SK-N-MC (cell line): ENCODE measurements at regions not wholly inside any gene's neighbourhood (a gene's known extent, or its start where the extent isn't known, plus 50 kb on each side); places are given as distances from the start of the nearest gene placed in this dataset.
"Not testable (repeated sequence)": the region's sequence is repeated elsewhere in the genome, so short reads cannot be mapped to it uniquely, and the experiment has no call there.

Source experiments
- DNase-seq: peaks from one replicate; pipeline ENCODE4 v3.0.0-alpha.2; 2011; ENCODE audit warnings: low read depth, low spot score
- H3K27ac ChIP-seq: fragments of 200-600 bp; sonication (generic); 2 replicates; pipeline ENCODE4 v1.5.1; 2016; ENCODE audit warnings: mixed run types
- H3K36me3 ChIP-seq: fragments of 200-600 bp; sonication (generic); 2 replicates; pipeline ENCODE4 v1.6.1; 2017; ENCODE audit warnings: antibody characterized with exemption, low read length, mixed read lengths; ENCODE audit not compliant: insufficient read depth
- H3K4me3 ChIP-seq: fragments of 200-600 bp; sonication (generic); 2 replicates; pipeline ENCODE4 v1.5.1; 2016
- H3K9ac ChIP-seq: fragments of 200-600 bp; sonication (generic); 2 replicates; pipeline ENCODE4 v1.8.0; 2017; ENCODE audit warnings: mixed run types, mixed read lengths; ENCODE audit not compliant: insufficient read length
- H3K9me3 ChIP-seq: fragments of 200-600 bp; sonication (generic); 2 replicates; pipeline ENCODE4 v1.6.1; 2017; ENCODE audit warnings: low read depth, mild to moderate bottlenecking, antibody characterized with exemption, low read length, moderate library complexity, mixed read lengths
- EZH2 ChIP-seq: fragments of 200-600 bp; sonication (generic); IDR thresholded peaks from one replicate; pipeline ENCODE4 v1.6.1; 2017; ENCODE audit warnings: antibody characterized with exemption
- FOXP2 ChIP-seq: optimal IDR thresholded peaks from 2 replicates; pipeline ENCODE3; 2011; ENCODE audit warnings: mild to moderate bottlenecking, moderate library complexity; ENCODE audit not compliant: insufficient read depth; ENCODE audit errors: extremely low read length, control extremely low read depth
- POLR2AphosphoS5 ChIP-seq: IDR thresholded peaks from 2 replicates; pipeline ENCODE4 v1.6.1; 2012; ENCODE audit warnings: mild to moderate bottlenecking, low read depth, low read length, borderline replicate concordance

DNA sequence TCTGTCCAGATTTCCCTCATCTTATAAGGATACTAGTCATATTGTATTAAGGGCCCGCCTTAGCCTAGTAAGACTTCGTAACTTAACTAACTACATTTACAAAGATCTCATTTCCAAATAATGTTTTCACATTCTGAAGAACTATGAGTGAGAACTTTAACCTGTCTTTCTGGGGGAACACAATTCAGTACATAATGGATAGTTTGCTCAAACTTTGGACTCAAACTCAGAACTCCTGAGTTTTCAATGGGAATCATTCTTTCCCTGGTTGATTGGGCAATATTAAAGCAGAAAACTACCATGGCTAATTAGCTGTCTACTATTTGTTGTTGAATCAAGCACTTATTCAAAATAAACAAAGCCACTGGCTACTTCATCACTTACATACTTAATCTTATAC, 522.9 kb downstream of the REEP3 start:
- DNase-seq: no peak
- Histone ChIP-seq H3K36me3 (no peaks in the 10 kb centered on the region), H3K27ac (no peak overlapping the region), H3K9ac (no peak overlapping the region), H3K4me3 (no peak overlapping the region), H3K9me3 (no peaks in the 10 kb centered on the region)
- TF ChIP-seq EZH2 (no peak), FOXP2 (no peak), POLR2AphosphoS5 (no peak)

DNA sequence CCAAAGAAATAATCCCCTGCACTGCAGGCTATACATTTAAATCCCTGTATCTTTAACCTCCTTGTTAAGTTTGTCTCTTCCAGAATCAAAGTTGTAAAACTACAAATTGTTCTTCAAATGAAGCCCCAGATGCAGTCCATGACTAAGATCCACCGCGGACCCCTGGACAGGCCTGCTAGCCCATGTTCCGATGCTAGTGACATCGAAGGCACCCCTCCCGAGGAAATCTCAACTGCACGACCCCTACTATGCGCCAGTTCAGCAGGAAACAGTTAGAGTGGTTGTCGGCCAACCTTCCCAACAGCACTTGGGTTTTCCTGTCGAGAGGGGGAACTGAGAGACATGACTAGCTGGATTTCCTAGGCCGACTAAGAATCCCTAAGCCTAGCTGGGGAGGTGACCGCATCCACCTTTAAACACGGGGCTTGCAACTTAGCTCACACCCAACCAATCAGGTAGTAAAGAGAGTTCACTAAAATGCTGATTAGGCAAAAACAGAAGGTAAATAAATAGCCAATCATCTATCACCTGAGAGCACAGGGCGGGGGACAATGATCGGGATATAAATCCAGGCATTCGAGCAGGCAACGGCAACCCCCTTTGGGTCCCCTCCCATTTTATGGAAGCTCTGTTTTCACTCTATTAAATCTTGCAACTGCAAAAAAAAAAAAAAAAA, 523.9 kb downstream of the REEP3 start:
- H3K27ac ChIP-seq, H3K9ac ChIP-seq, H3K9me3 ChIP-seq, DNase-seq, H3K36me3 ChIP-seq, H3K4me3 ChIP-seq: not testable (repeated sequence)

DNA sequence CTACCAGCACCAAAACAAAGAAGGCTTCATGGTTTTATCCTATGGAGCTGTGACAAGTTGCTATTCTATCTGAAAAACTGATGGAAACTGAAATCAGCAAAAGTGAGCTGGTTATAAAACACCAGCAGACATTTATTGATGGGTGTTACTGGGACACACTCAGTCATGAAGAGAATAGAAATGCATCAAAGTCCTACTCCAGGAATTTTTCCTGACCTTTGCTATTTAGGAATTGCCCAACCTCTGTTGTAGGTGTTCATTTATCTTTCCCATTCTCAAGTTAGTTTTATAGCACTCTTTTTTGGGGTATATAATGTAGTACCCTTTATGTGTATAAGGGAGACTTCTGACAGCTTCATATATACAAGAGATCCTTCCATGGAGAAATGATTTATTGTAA, 533.2 kb downstream of the REEP3 start:
- Histone ChIP-seq H3K9me3 (no peaks in the 10 kb centered on the region), H3K4me3 (no peak overlapping the region), H3K27ac (no peak overlapping the region), H3K9ac (no peak overlapping the region), H3K36me3 (no peaks in the 10 kb centered on the region)
- TF ChIP-seq FOXP2: no peak
- no peak for TF ChIP-seq EZH2
- TF ChIP-seq POLR2AphosphoS5: no peak
- no peak for DNase-seq

DNA sequence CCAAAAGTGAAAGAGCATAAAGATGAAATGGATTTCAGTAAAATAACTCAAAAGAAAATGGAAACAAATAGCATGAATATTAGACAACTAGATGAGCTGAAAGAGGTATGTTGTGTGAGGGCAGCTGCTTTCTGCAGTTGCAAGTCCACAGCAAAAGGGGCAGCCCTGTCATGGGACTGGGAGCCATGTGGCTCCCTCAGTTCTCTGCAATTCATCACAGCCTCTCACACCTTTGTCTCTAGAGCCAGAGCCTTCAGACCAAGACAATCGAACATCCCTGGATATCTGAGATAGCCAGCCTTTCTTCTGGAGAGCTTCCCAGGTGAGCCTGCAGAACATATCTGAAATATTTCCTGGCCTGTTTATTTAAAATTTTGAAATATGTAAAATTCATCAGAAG, 538.7 kb downstream of the REEP3 start:
- Histone ChIP-seq H3K36me3 (no peaks in the 10 kb centered on the region), H3K9ac (no peak overlapping the region), H3K9me3 (no peaks in the 10 kb centered on the region), H3K27ac (no peak overlapping the region), H3K4me3 (no peak overlapping the region)
- no peak for DNase-seq
- no peak for TF ChIP-seq POLR2AphosphoS5
- no peak for TF ChIP-seq FOXP2
- no peak for TF ChIP-seq EZH2

DNA sequence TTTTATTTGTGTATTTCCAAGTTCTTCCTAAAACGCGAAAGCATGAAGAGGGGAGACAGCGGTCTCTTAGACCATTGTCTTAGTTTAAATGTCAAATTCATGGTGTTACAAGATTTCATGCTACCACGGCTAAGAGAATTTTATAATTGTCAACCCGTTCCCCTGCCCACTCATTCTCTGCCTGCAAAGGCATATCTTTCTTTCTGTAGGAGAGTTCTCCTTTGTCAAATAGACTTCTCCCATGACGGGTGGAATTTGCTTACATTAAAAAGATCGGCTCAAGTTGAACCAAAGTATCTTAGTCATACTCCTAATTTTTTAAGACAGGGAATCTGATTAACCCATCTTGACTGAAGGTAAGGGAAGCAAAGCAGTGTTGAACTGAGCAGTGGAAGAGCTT, 539.2 kb downstream of the REEP3 start:
- no peak for DNase-seq
- Histone ChIP-seq H3K9ac (no peak overlapping the region), H3K9me3 (no peaks in the 10 kb centered on the region), H3K27ac (no peak overlapping the region), H3K36me3 (no peaks in the 10 kb centered on the region), H3K4me3 (no peak overlapping the region)
- TF ChIP-seq POLR2AphosphoS5: no peak
- no peak for TF ChIP-seq FOXP2
- TF ChIP-seq EZH2: no peak

DNA sequence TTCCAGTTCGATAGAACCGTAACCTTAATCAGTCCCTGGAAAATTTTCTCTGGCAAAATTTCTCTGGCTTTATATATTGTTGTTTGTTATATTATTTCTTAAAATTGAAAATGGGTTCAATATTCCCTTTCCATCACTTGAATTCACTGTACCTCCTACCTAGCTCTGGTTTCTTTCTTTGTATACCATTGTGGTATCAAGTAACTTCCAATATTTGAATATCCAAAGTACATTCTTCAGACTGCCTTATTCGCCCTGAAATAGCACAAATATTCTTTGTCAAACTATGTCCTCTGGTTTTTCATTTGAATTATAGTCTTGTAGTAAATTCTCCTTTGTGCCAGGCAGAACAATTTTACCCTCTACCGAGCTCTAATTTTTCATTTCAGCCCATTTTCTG, 541.6 kb downstream of the REEP3 start:
- no peak for TF ChIP-seq POLR2AphosphoS5
- no peak for TF ChIP-seq EZH2
- TF ChIP-seq FOXP2: no peak
- Histone ChIP-seq H3K4me3 (no peak overlapping the region), H3K36me3 (no peaks in the 10 kb centered on the region), H3K9ac (no peak overlapping the region), H3K9me3 (no peaks in the 10 kb centered on the region), H3K27ac (no peak overlapping the region)
- no peak for DNase-seq

DNA sequence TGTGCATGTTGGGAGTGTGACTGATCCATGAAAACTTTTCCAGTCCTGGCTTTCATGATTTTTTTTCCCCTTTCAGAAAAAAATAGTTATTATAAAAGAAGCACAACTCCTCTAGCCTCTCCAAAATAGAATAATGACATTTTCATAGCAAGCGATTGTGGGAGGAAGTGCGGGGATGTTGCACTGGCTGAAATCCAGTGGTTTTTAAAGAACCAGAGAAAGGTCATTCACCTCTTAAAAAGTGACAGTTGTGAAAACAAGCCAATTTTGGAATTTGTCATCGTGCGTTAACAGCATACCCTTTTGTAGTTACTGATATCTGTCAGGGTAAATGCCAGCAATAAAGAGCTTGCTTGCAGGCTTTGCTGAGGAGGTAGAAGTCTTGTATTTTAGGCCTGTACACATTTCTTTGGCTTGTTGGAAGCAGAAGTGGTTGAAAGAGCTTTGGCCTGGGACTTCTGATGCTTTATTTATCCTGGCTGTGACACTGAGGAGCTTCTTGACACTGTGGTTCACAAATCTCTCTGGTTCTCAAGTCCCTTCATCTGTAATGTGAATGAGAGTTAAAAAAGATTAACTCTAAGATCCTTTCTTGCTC, 545.9 kb downstream of the REEP3 start:
- Histone ChIP-seq H3K27ac (no peak overlapping the region), H3K9ac (no peak overlapping the region), H3K4me3 (no peak overlapping the region), H3K9me3 (no peaks in the 10 kb centered on the region), H3K36me3 (no peaks in the 10 kb centered on the region)
- no peak for DNase-seq
- no peak for TF ChIP-seq FOXP2
- TF ChIP-seq EZH2: no peak
- no peak for TF ChIP-seq POLR2AphosphoS5

DNA sequence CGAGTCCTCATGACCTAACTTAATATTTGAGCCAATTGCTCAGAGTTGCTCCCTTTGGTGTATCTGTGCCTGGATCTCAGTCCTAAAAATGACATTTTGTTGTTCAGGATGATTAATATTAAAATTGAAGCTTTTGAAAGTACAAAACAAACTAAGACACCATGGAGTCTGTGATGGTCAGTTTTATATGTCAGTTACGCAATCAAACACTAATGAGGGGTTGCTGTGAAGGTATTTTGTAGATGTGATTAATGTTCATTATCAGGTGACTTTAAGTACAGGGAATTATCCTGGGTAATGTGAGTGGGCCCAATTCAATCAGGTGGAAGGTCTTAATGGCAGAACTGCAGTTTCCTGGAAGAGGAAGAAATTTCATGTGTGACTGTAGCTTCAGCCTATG, 546.7 kb downstream of the REEP3 start:
- no peak overlapping the region for H3K9ac ChIP-seq
- H3K4me3 ChIP-seq: no peak overlapping the region
- no peaks in the 10 kb centered on the region for H3K9me3 ChIP-seq
- no peak overlapping the region for H3K27ac ChIP-seq
- TF ChIP-seq POLR2AphosphoS5 (no peak), EZH2 (no peak)
- no peak for DNase-seq
- no peaks in the 10 kb centered on the region for H3K36me3 ChIP-seq

DNA sequence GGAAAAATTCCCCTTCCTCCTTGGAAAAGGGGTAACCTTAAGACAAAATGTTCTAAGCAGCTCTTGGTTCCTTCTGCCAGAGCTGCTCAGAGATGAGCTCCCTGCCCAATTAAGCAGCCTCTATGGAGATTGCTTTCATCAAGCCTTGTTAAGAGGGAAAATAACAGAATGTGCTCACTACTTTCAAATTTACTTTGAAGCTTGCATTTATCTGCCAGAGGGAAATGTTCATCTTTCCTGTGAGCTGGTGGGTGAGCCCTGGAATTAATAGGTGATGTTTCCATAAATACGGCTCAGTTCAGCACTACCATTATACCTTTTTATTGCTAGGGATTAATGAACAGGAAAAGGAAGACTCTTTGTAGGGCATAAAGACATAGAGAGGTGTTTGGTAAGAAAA, 549.0 kb downstream of the REEP3 start:
- no peaks in the 10 kb centered on the region for H3K36me3 ChIP-seq
- H3K4me3 ChIP-seq: no peak overlapping the region
- TF ChIP-seq FOXP2 (no peak), EZH2 (no peak), POLR2AphosphoS5 (no peak)
- DNase-seq: no peak
- H3K9me3 ChIP-seq: no peaks in the 10 kb centered on the region
- no peak overlapping the region for H3K9ac ChIP-seq
- no peak overlapping the region for H3K27ac ChIP-seq
